GM12874 (cell line): ENCODE measurements at regions not wholly inside any gene's neighbourhood (a gene's known extent, or its start where the extent isn't known, plus 50 kb on each side); places are given as distances from the start of the nearest gene placed in this dataset.
A peak's percentile ranks its signal among the peaks of the same experiment; 100 is the strongest.

Experiments
- CTCF ChIP-seq: IDR thresholded peaks from 2 replicates; pipeline ENCODE4 v1.5.1; 2011; ENCODE audit warnings: low read depth, mild to moderate bottlenecking, control low read depth, low read length, moderate library complexity; ENCODE audit not compliant: insufficient read depth

DNA sequence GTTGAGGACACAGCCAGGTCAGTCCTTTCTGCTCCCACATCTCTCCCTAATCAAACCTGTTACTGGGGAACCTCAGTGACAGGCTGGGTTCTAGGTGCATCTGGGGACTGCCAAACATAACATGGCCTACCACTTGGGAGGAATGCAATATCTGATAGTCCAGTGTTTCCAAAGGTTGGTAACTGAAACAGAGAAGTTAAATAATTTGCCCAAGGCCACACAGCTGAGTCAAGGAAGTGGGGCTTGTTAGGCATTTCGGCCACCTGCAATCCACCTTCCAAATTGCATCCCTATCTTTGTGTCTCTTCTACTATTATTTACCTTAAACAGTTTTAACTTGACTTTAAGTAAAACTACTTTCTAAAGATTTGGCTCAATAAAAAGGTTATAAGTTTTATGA lies 731.3 kb downstream of the UQCRFS1 start:
- no peak for TF ChIP-seq CTCF

GRCh38 chr19:28475525-28475924 lies 737.4 kb downstream of the UQCRFS1 start:
- TF ChIP-seq CTCF = no peak

GRCh38 chr19:28472843-28473242 lies 740.1 kb downstream of the UQCRFS1 start:
- TF ChIP-seq CTCF = no peak

DNA sequence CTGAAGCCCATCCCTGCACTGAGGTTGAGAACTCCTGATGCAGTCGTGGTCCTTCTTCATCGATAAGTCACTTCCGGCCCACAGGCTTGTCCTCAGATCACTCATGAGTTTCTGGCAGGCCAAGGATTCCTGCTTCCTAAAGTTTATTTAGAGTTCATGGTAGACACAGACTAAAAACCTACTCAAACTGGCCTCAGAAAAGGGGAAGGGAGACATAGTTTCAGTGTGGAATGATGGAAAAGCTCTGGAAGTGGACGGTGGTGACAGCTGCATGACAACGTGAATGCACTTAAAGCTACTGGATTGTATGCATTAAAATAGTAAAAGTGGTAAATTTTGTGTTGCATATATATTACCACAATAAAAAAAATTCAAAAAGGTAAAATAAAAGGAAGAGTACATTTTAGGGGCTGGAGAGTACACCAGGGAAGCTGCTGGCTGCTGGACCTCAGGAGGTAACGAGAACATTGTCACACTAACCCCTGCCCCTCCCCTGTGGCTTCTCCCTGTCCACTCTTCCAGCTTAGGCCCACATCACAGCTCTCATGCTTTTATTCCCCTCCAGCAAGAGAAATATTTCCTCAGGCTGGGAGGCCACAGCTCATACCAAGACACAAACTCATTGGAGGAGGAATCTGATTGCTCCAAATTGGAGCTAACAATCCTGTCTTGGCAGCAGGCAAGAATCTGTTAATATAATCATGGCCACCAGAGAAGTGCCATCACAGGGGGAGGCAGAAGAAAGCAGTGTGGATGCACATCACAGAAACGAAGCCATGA lies 741.0 kb downstream of the UQCRFS1 start:
- no peak for TF ChIP-seq CTCF

DNA sequence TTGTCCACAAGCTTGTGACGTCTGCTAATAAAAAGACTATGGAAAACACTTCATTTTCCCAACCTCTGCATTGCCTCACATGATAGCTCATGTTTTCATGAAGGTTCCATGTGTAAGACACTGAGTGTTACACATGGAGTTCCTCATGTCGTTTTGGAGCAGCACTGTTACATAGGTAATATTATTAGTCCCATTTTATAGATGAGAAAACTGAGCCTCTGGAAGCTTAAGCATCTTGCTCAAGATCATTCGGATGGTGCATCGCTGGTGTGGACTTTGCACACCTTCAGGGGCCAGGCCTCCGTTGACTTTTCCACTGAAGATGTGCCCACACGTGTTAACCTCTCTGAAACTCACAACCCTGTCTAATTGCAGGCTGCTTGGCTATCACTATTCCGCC lies 743.4 kb downstream of the UQCRFS1 start:
- TF ChIP-seq CTCF = no peak

DNA sequence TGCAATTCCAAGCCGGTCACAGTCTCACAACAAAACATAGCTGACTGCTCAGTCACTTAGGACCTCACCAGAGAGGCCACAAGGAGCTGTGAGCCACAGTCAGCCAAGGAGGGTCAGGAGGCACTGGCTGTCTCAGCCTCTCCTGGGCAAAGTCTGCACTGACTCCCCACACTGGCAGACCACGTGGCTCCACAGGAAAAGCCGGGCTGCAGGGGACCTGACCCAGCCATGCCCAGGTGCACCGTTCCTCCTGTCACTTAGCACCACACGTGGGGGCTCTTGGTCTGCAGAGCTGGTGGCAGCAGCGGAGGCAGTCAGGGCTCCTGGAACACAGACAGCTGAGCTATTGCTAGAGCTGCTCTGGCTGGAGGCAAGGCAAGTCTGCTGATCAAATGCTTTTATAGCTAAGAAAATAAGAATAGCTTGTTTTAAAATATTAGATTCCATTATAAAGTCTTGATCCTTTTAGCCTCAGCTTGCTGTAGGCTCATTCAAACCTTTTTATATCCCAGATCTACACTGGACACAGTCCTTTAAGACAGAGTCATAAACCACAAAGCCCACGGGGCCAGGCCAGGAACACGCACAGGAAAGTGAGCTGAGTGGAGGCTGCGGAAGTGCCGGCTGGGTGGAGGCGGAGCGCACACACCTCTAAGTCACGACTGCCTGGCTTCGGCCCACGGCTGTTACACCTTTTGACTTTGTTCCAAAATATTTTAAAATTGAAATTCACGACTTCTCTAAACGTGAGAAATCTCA lies 744.1 kb downstream of the UQCRFS1 start:
- TF ChIP-seq CTCF = no peak

- peak; percentile 56 for TF ChIP-seq CTCF
Observed at GRCh38 chr19:28466107-28467045, 746.6 kb downstream of the UQCRFS1 start.
